Right atrium auricular region (tissue), 2 donors: ENCODE measurements at regions not wholly inside any gene's neighbourhood (a gene's known extent, or its start where the extent isn't known, plus 50 kb on each side); places are given as distances from the start of the nearest gene placed in this dataset.

ENCODE experiments used
- DNase-seq: peaks from one replicate; pipeline ENCODE4 v3.0.0-alpha.2; 2019; ENCODE audit warnings: low spot score
- H3K27ac ChIP-seq, 2 donors: fragments of 200-600 bp; sonication (generic); 1 replicate in 1 of 2; 2 replicates in 1 of 2; pipeline ENCODE4 v1.5.1; 2016 to 2019
- H3K27me3 ChIP-seq, 2 donors: fragments of 200-600 bp; sonication (generic); one replicate each; pipeline versions ENCODE4 v1.5.1 to v1.6.0; 2017 to 2019
- H3K36me3 ChIP-seq: fragments of 200-600 bp; sonication (generic); one replicate; pipeline ENCODE4 v1.5.1; 2016
- H3K4me1 ChIP-seq, 2 donors: fragments of 200-600 bp; sonication (generic); one replicate each; pipeline versions ENCODE4 v1.5.1 to v1.6.0; 2017 to 2019
- H3K4me3 ChIP-seq, 2 donors: fragments of 200-600 bp; sonication (generic); 1 replicate in 1 of 2; 2 replicates in 1 of 2; pipeline ENCODE4 v1.5.1; 2017 to 2019; ENCODE audit warnings: mild to moderate bottlenecking in 1 of 2, moderate library complexity in 1 of 2
- H3K9me3 ChIP-seq, 2 donors: fragments of 200-600 bp; sonication (generic); one replicate each; pipeline ENCODE4 v1.5.1; 2019
- TF ChIP-seq, protein P1 (sequence below), 2 donors: fragments of 200-600 bp; sonication (generic); IDR thresholded peaks; one replicate each; pipeline ENCODE4 v1.5.1; 2019; ENCODE audit warnings: antibody characterized with exemption in 2 of 2

DNA sequence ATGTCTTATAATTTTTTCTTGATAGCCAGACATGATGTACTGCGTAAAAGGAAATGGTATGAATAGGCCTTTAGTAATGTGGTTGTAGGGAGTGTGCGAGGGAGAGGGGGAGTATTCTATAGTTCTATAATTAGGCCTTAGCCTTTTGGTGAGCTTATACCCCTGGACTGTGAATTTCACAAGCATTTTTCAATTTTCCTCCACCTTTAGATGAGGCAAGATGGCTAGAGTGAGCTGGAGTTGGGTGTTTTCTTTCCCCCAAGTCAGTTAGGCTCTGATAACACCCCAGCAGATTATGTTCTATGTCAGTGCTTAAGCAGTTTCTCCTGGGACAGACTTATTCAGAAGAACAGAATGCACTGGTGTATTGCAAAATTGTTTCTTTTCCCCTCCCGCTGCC lies 210.2 kb upstream of the NPY2R start:
- Histone ChIP-seq H3K4me3 (no peak overlapping the region), H3K36me3 (no peaks in the 10 kb centered on the region), H3K9me3 (no peaks in the 10 kb centered on the region), H3K27ac (no peak overlapping the region), H3K27me3 (no peaks in the 10 kb centered on the region), H3K4me1 (no peaks in the 10 kb centered on the region)
- DNase-seq = no peak
- TF ChIP-seq, protein P1, sequence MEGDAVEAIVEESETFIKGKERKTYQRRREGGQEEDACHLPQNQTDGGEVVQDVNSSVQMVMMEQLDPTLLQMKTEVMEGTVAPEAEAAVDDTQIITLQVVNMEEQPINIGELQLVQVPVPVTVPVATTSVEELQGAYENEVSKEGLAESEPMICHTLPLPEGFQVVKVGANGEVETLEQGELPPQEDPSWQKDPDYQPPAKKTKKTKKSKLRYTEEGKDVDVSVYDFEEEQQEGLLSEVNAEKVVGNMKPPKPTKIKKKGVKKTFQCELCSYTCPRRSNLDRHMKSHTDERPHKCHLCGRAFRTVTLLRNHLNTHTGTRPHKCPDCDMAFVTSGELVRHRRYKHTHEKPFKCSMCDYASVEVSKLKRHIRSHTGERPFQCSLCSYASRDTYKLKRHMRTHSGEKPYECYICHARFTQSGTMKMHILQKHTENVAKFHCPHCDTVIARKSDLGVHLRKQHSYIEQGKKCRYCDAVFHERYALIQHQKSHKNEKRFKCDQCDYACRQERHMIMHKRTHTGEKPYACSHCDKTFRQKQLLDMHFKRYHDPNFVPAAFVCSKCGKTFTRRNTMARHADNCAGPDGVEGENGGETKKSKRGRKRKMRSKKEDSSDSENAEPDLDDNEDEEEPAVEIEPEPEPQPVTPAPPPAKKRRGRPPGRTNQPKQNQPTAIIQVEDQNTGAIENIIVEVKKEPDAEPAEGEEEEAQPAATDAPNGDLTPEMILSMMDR (IDR thresholded peaks at IDR 0.05) = no peak

DNA sequence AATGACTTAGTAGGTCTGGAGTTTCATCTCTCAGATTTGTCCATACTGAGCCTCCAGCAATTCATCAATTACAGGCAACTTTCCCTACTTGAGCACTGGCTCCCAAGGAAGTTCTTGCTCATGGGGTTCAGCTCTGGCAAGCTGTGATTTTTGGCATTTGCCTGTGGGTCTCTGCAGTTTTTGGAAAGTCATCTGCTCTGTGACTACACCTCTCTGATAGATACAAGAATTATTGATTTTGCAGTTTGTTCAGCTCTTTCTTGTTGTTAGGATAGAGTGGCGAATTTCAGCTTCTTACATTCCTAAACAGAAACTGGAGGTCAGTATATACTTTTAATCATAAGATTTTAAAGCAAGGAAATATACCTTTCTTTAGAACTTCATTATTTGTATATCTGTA lies 209.7 kb upstream of the NPY2R start:
- Histone ChIP-seq H3K27me3 (no peaks in the 10 kb centered on the region), H3K9me3 (no peaks in the 10 kb centered on the region), H3K36me3 (no peaks in the 10 kb centered on the region), H3K4me1 (no peaks in the 10 kb centered on the region), H3K27ac (no peak overlapping the region), H3K4me3 (no peak overlapping the region)
- no peak for DNase-seq
- TF ChIP-seq, protein P1 (IDR thresholded peaks at IDR 0.05) = no peak

DNA sequence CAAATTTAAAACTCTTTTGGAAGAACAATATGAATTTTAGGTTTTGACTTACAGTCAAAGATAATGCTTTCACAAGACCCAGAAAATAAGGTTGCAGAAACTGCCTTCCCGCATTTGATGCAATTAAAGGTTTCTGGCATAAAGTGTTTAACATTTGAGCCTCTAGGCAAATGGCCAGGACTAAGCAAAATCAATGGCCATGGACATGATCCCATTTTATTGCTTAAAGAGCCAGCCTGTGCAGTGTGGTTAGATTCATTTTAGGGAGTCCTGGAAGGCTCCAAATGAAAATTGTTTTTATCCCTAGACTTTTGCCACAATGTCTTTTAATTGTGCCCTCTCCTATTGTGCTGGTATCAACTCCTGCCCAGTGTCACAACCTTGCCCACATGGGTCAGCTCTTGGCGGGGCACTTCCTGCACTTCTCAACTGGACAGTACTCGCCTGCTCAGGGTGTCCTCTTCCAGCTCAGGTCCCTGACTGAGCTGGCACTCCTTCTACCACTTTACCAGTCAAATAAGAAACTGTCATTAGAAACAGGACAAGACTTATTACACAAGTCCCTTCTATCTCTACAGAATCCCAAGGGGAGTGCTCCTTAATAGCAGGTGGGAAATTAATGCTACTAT lies 208.4 kb upstream of the NPY2R start:
- TF ChIP-seq, protein P1 (IDR thresholded peaks at IDR 0.05) = no peak
- Histone ChIP-seq H3K9me3 (no peaks in the 10 kb centered on the region), H3K4me1 (no peaks in the 10 kb centered on the region), H3K27me3 (no peaks in the 10 kb centered on the region), H3K4me3 (no peak overlapping the region), H3K27ac (no peak overlapping the region), H3K36me3 (no peaks in the 10 kb centered on the region)
- no peak for DNase-seq

DNA sequence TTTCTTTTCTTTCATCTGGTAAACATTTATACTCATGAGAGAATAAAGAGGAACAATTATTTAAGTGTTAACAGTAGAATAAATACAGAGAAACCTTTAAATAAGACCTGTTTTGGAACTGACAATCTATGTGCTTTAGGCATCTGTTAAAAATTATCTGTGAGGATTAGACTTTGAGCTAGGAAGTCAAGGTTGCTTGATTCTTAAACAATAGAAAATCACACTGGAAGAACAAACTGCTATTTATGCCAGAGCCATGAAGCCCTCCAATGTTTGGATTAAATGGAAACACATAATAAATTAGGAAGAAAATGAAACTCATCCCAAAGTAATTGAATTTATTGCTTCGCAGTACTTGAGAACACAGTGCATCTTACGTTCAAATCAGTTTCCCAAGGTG lies 207.2 kb upstream of the NPY2R start:
- H3K4me1 ChIP-seq = no peaks in the 10 kb centered on the region
- H3K27me3 ChIP-seq = no peaks in the 10 kb centered on the region
- no peaks in the 10 kb centered on the region for H3K9me3 ChIP-seq
- no peak for DNase-seq
- TF ChIP-seq, protein P1 (IDR thresholded peaks at IDR 0.05) = no peak
- no peaks in the 10 kb centered on the region for H3K36me3 ChIP-seq
- no peak overlapping the region for H3K27ac ChIP-seq
- no peak overlapping the region for H3K4me3 ChIP-seq

DNA sequence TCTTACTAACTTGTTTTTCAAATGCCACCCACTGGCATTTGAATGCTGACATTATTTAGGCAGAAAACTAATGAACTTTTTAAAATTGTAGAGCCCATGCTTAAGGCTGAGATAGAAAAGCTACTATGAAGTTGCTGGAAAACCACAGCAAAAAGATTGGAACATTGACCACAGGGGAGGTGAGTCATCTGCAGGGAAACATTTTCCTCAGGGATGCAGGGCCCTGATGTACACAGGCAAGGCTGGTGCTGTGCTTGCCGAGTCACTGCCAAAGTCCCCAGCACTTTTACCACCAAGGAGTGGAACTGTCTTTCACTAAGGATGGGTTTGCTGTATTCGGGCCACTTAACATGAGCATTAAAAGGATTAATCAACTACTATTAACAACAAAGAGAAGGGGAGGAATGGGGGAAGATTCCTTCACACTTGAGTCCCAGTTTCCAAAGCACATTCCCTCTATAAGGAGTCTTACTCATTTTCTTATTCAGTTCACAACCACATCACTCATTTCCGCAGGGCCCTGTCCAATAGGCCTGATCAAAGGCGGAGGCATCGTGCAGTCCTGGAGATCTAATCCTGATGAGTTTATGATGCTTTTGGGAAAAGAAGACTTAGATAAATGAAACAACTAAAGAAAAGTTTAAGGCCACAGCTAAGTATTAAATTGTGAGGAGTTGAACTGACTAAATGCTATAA lies 202.9 kb upstream of the NPY2R start:
- DNase-seq = no peak
- TF ChIP-seq, protein P1 (IDR thresholded peaks at IDR 0.05) = no peak
- Histone ChIP-seq H3K4me1 (no peaks in the 10 kb centered on the region), H3K27ac (no peak overlapping the region), H3K36me3 (no peaks in the 10 kb centered on the region), H3K4me3 (no peak overlapping the region), H3K9me3 (no peaks in the 10 kb centered on the region), H3K27me3 (no peaks in the 10 kb centered on the region)
